C4-2B (cell line): ENCODE measurements at regions not wholly inside any gene's neighbourhood (a gene's known extent, or its start where the extent isn't known, plus 50 kb on each side); places are given as distances from the start of the nearest gene placed in this dataset.

Source experiments
- CTCF ChIP-seq: fragments of 450-650 bp; conservative IDR thresholded peaks from 2 replicates; pipeline ENCODE4 v1.5.1; 2017; ENCODE audit warnings: mild to moderate bottlenecking
- ZFX ChIP-seq: fragments of 450-650 bp; IDR thresholded peaks from 2 replicates; pipeline ENCODE4 v1.6.1; 2017

- TF ChIP-seq CTCF (no peak), ZFX (no peak)
Observed at GRCh38 chr14:106215229-106215628, 688.8 kb downstream of the TMEM121 start.
